Liver (tissue), 8 donors: ENCODE measurements at regions not wholly inside any gene's neighbourhood (a gene's known extent, or its start where the extent isn't known, plus 50 kb on each side); places are given as distances from the start of the nearest gene placed in this dataset.

Experiments used
- DNase-seq: peaks from one replicate; pipeline ENCODE4 v3.0.0-alpha.2; 2017; ENCODE audit warnings: low spot score
- H3K27ac ChIP-seq, 2 donors: one replicate each; pipeline ENCODE4 v1.7.0; 2013; ENCODE audit warnings: inconsistent platforms in 2 of 2, low read length in 2 of 2, control low read depth in 1 of 2, low read depth in 1 of 2, mild to moderate bottlenecking in 1 of 2
- H3K27me3 ChIP-seq, 4 donors: one replicate each; pipeline versions ENCODE4 v1.6.1 to v1.7.0; 2013; ENCODE audit warnings: low read length in 3 of 4, inconsistent platforms in 1 of 4, mild to moderate bottlenecking in 1 of 4, moderate library complexity in 1 of 4; ENCODE audit not compliant: control insufficient read depth in 4 of 4, insufficient read depth in 4 of 4
- H3K36me3 ChIP-seq, 4 donors: one replicate each; pipeline versions ENCODE4 v1.6.1 to v1.7.0; 2013; ENCODE audit warnings: low read length in 3 of 4, mild to moderate bottlenecking in 3 of 4, low read depth in 1 of 4, moderate library complexity in 1 of 4; ENCODE audit not compliant: control insufficient read depth in 4 of 4, insufficient read depth in 3 of 4
- H3K4me1 ChIP-seq, 4 donors: one replicate each; pipeline versions ENCODE4 v1.6.1 to v1.7.0; 2013; ENCODE audit warnings: low read length in 3 of 4, mild to moderate bottlenecking in 3 of 4, moderate library complexity in 1 of 4; ENCODE audit not compliant: control insufficient read depth in 4 of 4, insufficient read depth in 4 of 4
- H3K4me3 ChIP-seq, 3 donors: one replicate each; pipeline versions ENCODE4 v1.6.1 to v1.7.0; 2013; ENCODE audit warnings: low read length in 3 of 3, control low read depth in 1 of 3, low read depth in 1 of 3, mild to moderate bottlenecking in 1 of 3
- H3K9ac ChIP-seq, 2 donors: one replicate each; pipeline ENCODE4 v1.7.0; 2013; ENCODE audit warnings: low read length in 2 of 2, mild to moderate bottlenecking in 2 of 2, moderate library complexity in 2 of 2, control low read depth in 1 of 2, low read depth in 1 of 2
- H3K9me3 ChIP-seq, 4 donors: one replicate each; pipeline versions ENCODE4 v1.6.1 to v1.7.0; 2013; ENCODE audit warnings: low read length in 3 of 4; ENCODE audit not compliant: control insufficient read depth in 4 of 4
- CTCF ChIP-seq: fragments of 150-350 bp; IDR thresholded peaks from 2 replicates; pipeline ENCODE4 v1.5.1; 2017; ENCODE audit warnings: improper control_type of control experiment, low read depth, low read length; ENCODE audit not compliant: missing input control
- EGR1 ChIP-seq, 2 donors: IDR thresholded peaks; 2 replicates each; pipeline ENCODE4 v1.6.1; 2016 to 2018; ENCODE audit warnings: antibody characterized with exemption in 2 of 2, low read depth in 2 of 2
- FOXA1 ChIP-seq: IDR thresholded peaks from 2 replicates; pipeline ENCODE4 v1.6.1; 2016; ENCODE audit warnings: antibody characterized with exemption
- FOXA2 ChIP-seq: IDR thresholded peaks from 2 replicates; pipeline ENCODE4 v1.6.1; 2016; ENCODE audit warnings: antibody characterized with exemption
- HNF4A ChIP-seq, 2 donors: conservative IDR thresholded peaks; 2 replicates each; pipeline ENCODE4 v1.6.1; 2016; ENCODE audit warnings: antibody characterized with exemption in 2 of 2, mild to moderate bottlenecking in 2 of 2
- HNF4G ChIP-seq: IDR thresholded peaks from 2 replicates; pipeline ENCODE4 v1.6.1; 2016; ENCODE audit warnings: antibody characterized with exemption
- JUND ChIP-seq, 2 donors: IDR thresholded peaks; 2 replicates each; pipeline ENCODE4 v1.6.1; 2016; ENCODE audit warnings: antibody characterized with exemption in 2 of 2
- MAX ChIP-seq: IDR thresholded peaks from 2 replicates; pipeline ENCODE4 v1.6.1; 2016; ENCODE audit warnings: antibody characterized with exemption
- NR2F2 ChIP-seq: IDR thresholded peaks from 2 replicates; pipeline ENCODE4 v1.6.1; 2016; ENCODE audit warnings: antibody characterized with exemption
- REST ChIP-seq: IDR thresholded peaks from 2 replicates; pipeline ENCODE4 v1.6.1; 2016; ENCODE audit warnings: antibody characterized with exemption, mild to moderate bottlenecking
- RXRA ChIP-seq, 2 donors: IDR thresholded peaks; 2 replicates each; pipeline ENCODE4 v1.6.1; 2017 to 2018; ENCODE audit warnings: antibody characterized with exemption in 2 of 2, mild to moderate bottlenecking in 1 of 2
- SP1 ChIP-seq: IDR thresholded peaks from 2 replicates; pipeline ENCODE4 v1.6.1; 2018; ENCODE audit warnings: antibody characterized with exemption, mild to moderate bottlenecking
- TAF1 ChIP-seq: conservative IDR thresholded peaks from 2 replicates; pipeline ENCODE4 v1.6.1; 2016; ENCODE audit warnings: antibody characterized with exemption, mild to moderate bottlenecking
- YY1 ChIP-seq: IDR thresholded peaks from 2 replicates; pipeline ENCODE4 v1.6.1; 2016; ENCODE audit warnings: antibody characterized with exemption, mild to moderate bottlenecking
- WGBS: extraction: QIAGEN DNeasy Blood & Tissue Kit; methylation state at CpG from one replicate; pipeline ENCODE4 v1.1.7; 2013; 5-methylcytosine and 5-hydroxymethylcytosine counted together
- TF ChIP-seq, protein P1 (sequence below): IDR thresholded peaks from 2 replicates; pipeline ENCODE4 v1.6.1; 2016; ENCODE audit warnings: antibody characterized with exemption
- TF ChIP-seq, protein P2 (sequence below): IDR thresholded peaks from 2 replicates; pipeline ENCODE4 v1.6.1; 2016; ENCODE audit warnings: antibody characterized with exemption
- donor health status: healthy.
- donor health status: healthy.
- donor health status: healthy.
- donor health status: healthy.
- donor health status: healthy.

DNA sequence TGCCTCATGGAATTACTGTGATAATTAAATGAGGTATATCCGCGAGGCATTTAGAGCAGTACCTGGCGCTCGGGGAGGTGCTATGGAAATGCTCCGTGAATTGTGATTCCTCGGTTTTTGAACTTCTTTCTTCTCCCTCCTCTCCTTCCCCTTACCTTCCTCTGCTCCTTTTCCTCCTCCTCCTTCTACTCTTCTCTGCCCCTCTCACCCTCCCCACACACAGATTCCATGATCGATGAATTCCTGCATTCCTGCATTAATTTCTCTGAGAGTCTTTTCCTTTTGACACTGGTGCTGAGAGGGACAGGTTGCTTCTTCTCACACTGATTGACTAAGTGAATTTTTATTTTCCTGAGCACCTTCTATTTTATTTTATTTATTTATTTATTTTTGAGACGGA is 101.2 kb upstream of the RGMA start:
- 80% methylated on average over 8 of the region's 8 CpGs for WGBS
- no peaks in the 10 kb centered on the region for H3K36me3 ChIP-seq
- no peak overlapping the region for H3K27ac ChIP-seq
- no peaks in the 10 kb centered on the region for H3K9me3 ChIP-seq
- H3K27me3 ChIP-seq, result no peaks in the 10 kb centered on the region
- TF ChIP-seq REST, result no peak
- TF ChIP-seq, protein P1, sequence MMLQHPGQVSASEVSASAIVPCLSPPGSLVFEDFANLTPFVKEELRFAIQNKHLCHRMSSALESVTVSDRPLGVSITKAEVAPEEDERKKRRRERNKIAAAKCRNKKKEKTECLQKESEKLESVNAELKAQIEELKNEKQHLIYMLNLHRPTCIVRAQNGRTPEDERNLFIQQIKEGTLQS, result no peak
- TF ChIP-seq SP1, result no peak
- no peak for TF ChIP-seq JUND (IDR thresholded peaks at IDR 0.05)
- TF ChIP-seq FOXA2, result no peak
- TF ChIP-seq EGR1 (IDR thresholded peaks at IDR 0.05; ENCODE audit: low read depth in 2 of 2), result no peak
- TF ChIP-seq MAX, result no peak
- TF ChIP-seq, protein P2, sequence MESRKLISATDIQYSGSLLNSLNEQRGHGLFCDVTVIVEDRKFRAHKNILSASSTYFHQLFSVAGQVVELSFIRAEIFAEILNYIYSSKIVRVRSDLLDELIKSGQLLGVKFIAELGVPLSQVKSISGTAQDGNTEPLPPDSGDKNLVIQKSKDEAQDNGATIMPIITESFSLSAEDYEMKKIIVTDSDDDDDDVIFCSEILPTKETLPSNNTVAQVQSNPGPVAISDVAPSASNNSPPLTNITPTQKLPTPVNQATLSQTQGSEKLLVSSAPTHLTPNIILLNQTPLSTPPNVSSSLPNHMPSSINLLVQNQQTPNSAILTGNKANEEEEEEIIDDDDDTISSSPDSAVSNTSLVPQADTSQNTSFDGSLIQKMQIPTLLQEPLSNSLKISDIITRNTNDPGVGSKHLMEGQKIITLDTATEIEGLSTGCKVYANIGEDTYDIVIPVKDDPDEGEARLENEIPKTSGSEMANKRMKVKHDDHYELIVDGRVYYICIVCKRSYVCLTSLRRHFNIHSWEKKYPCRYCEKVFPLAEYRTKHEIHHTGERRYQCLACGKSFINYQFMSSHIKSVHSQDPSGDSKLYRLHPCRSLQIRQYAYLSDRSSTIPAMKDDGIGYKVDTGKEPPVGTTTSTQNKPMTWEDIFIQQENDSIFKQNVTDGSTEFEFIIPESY, result no peak
- no peak for TF ChIP-seq RXRA (IDR thresholded peaks at IDR 0.05)
- TF ChIP-seq YY1, result no peak
- TF ChIP-seq CTCF, result no peak
- DNase-seq, result no peak
- H3K4me1 ChIP-seq, result no peaks in the 10 kb centered on the region
- H3K4me3 ChIP-seq, result no peak overlapping the region
- H3K9ac ChIP-seq, result no peak overlapping the region

- H3K36me3 ChIP-seq, result no peaks in the 10 kb centered on the region
- H3K27me3 ChIP-seq, result no peaks in the 10 kb centered on the region
- no peak overlapping the region for H3K9ac ChIP-seq
- no peaks in the 10 kb centered on the region for H3K9me3 ChIP-seq
- no peak overlapping the region for H3K27ac ChIP-seq
- DNase-seq, result no peak
- 27% methylated on average over 9 of the region's 9 CpGs for WGBS
- H3K4me3 ChIP-seq, result no peak overlapping the region
- H3K4me1 ChIP-seq, result no peaks in the 10 kb centered on the region
- TF ChIP-seq HNF4G (no peak), FOXA2 (no peak), TAF1 (no peak), HNF4A (conservative IDR thresholded peaks at IDR 0.05) (no peak), EGR1 (IDR thresholded peaks at IDR 0.05; ENCODE audit: low read depth in 2 of 2) (no peak), JUND (IDR thresholded peaks at IDR 0.05) (no peak), FOXA1 (no peak), REST (no peak), MAX (no peak), RXRA (IDR thresholded peaks at IDR 0.05) (no peak), SP1 (no peak), YY1 (no peak), NR2F2 (no peak)
- TF ChIP-seq, protein P1, result no peak
- TF ChIP-seq, protein P2, result no peak
Measured at GRCh38 chr15:93189561-93189960, 100.5 kb upstream of the RGMA start.
